Heart right ventricle (tissue), 16 donors: ENCODE measurements at regions not wholly inside any gene's neighbourhood (a gene's known extent, or its start where the extent isn't known, plus 50 kb on each side); places are given as distances from the start of the nearest gene placed in this dataset.

Experiments used
- ATAC-seq, 8 donors: fragments of 200-7000 bp; cut with Tn5 transposase; one replicate each; pipeline ENCODE4 v1.9.1; 2020; ENCODE audit warnings: mild to moderate bottlenecking in 8 of 8, moderate library complexity in 8 of 8, moderate number of reproducible peaks in 1 of 8
- DNase-seq, 2 donors: peaks; one replicate each; pipeline ENCODE4 v3.0.0-alpha.2; 2020
- H3K27ac ChIP-seq, 10 donors: fragments of 200-600 bp; sonication (generic) in 2 of 10; one replicate each; pipeline versions ENCODE4 v1.5.0 to v1.8.0; 2020 to 2022; ENCODE audit warnings: mild to moderate bottlenecking in 3 of 10
- H3K27me3 ChIP-seq, 7 donors: fragments of 200-600 bp; one replicate each; pipeline ENCODE4 v1.8.0; 2021 to 2022; ENCODE audit warnings: mild to moderate bottlenecking in 2 of 7
- H3K36me3 ChIP-seq, 9 donors: fragments of 200-600 bp; sonication (generic) in 1 of 9; one replicate each; pipeline versions ENCODE4 v1.5.0 to v1.8.0; 2020 to 2022; ENCODE audit warnings: mild to moderate bottlenecking in 2 of 9
- H3K4me1 ChIP-seq, 9 donors: fragments of 200-600 bp; sonication (generic) in 1 of 9; one replicate each; pipeline versions ENCODE4 v1.5.0 to v1.8.0; 2020 to 2022; ENCODE audit warnings: mild to moderate bottlenecking in 4 of 9
- H3K4me3 ChIP-seq, 10 donors: fragments of 200-600 bp; sonication (generic) in 2 of 10; one replicate each; pipeline versions ENCODE4 v1.5.0 to v1.8.0; 2020 to 2022; ENCODE audit warnings: mild to moderate bottlenecking in 7 of 10, moderate library complexity in 2 of 10
- H3K9me3 ChIP-seq, 11 donors: fragments of 200-600 bp in 10 of 11; sonication (generic) in 2 of 11; one replicate each; pipeline versions ENCODE4 v1.5.0 to v1.8.0; 2013 to 2022; ENCODE audit warnings: mild to moderate bottlenecking in 2 of 11, control low read depth in 1 of 11, moderate library complexity in 1 of 11
- CTCF ChIP-seq, 9 donors: fragments of 200-600 bp; sonication (generic) in 2 of 9; IDR thresholded peaks; one replicate each; pipeline versions ENCODE4 v1.5.0 to v1.8.0; 2021 to 2022; ENCODE audit warnings: antibody characterized with exemption in 9 of 9, mild to moderate bottlenecking in 5 of 9, moderate library complexity in 1 of 9
- WGBS, 2 donors: extraction: QIAGEN DNeasy Blood & Tissue Kit; methylation state at CpG; one replicate each; pipeline ENCODE4 v1.1.7; 2013; ENCODE audit warnings: inconsistent platforms in 1 of 2; 5-methylcytosine and 5-hydroxymethylcytosine counted together
- intact Hi-C, 10 donors: fragments of 100-400 bp; cut with DNase I; formaldehyde crosslinking; loops; one replicate each; pipeline versions ENCODE4 v1.11.1 to v1.14.2; 2022
- donor health status: Arrhythmogenic right ventricular cardiomyopathy.
- donor health status: ischemic (EF 13 %, LVEDD 7.1; RV severe dilation, severe dysfunction).
- donor health status: healthy with polysubstance abuse.
- donor health status: DM: no; HTN: yes; CAD: no.
- donor health status: DM: no; HTN: no; CAD: no.
- donor health status: ischemic (EF 25% LVEDD 6.9; RV normal size, moderate dysfunction).
- donor health status: ischemic (EF 25% LVEDD 5.7; RV mildly dilated, moderate dysfunction).
- donor health status: healthy.
- donor health status: DM: yes; HTN: yes; CAD: no.
- donor health status: Ischemic cardiomyopathy.
- donor health status: ischemic (EF 35%, LVEDD 5.7; RV mildly dilated, moderate dysfunction).
- donor health status: nonischemic (EF 11% LVEDD 7.7; RV severe dilation, severe dysfunction).
- donor health status: DM: yes; HTN: yes; CAD: no.
- donor health status: PGD.
- donor health status: ischemic (EF 29% LVEDD 5.4; RV normal size, mild dysfunction).
- donor health status: nonischemic (EF 23%, LVEDD 6.1; RV moderate dilation, normal function).

- TF ChIP-seq CTCF (IDR thresholded peaks at IDR 0.05), result no peak
- Histone ChIP-seq H3K9me3 (no peaks in the 10 kb centered on the region), H3K27me3 (peaks cover 0 to 5% (median 0%) of the 10 kb centered on the region in 7 donors), H3K4me3 (no peak overlapping the region), H3K36me3 (no peaks in the 10 kb centered on the region), H3K27ac (no peak overlapping the region), H3K4me1 (no peaks in the 10 kb centered on the region)
- 26 to 30% methylated on average over 1 of the region's 1 CpG for WGBS, 2 donors
- DNase-seq (no peak), ATAC-seq (no peak)
- intact Hi-C loops, result no loop called here
Measured at GRCh38 chr2:155381436-155381835, 682.9 kb downstream of the KCNJ3 start.

DNA sequence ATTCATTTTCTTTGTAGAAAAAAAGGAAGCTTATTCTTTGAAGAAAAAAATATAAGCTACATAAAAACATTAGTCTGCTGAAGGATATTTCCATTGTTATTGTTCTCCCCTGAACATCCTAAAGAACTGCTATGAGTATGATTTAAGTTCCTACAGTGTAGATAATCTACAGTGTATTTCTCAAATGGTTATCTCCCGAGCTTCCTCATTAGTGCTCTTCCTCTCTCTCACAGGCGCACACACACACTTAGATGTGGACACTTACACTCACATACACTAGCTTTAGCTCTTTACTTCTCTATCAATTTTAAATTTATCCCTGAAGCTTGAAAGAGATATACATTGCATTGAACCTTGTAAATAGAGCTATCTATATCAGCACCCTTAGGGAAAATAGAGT lies 681.0 kb downstream of the KCNJ3 start:
- H3K4me3 ChIP-seq, result no peak overlapping the region
- 40 to 46% methylated on average over 2 of the region's 2 CpGs for WGBS, 2 donors
- peaks cover 0 to 9% (median 0%) of the 10 kb centered on the region in 7 donors for H3K27me3 ChIP-seq
- H3K9me3 ChIP-seq, result no peaks in the 10 kb centered on the region
- intact Hi-C loops, result loop anchor here in 8 of 10 donors (5.0 to 10.0 kb wide), 6 partner anchors 1205 to 1815 kb away; no protein-coding TSS in a partner anchor
- no peaks in the 10 kb centered on the region for H3K36me3 ChIP-seq
- H3K27ac ChIP-seq, result no peak overlapping the region
- H3K4me1 ChIP-seq, result no peaks in the 10 kb centered on the region
- TF ChIP-seq CTCF (IDR thresholded peaks at IDR 0.05), result no peak
- DNase-seq (no peak), ATAC-seq (no peak)

- Histone ChIP-seq H3K9me3 (no peaks in the 10 kb centered on the region), H3K36me3 (no peaks in the 10 kb centered on the region), H3K27me3 (peaks cover 0 to 5% (median 0%) of the 10 kb centered on the region in 7 donors), H3K4me1 (no peaks in the 10 kb centered on the region), H3K4me3 (no peak overlapping the region), H3K27ac (no peak overlapping the region)
- 66 to 81% methylated on average over 1 of the region's 1 CpG for WGBS, 2 donors
- DNase-seq (no peak), ATAC-seq (no peak)
- TF ChIP-seq CTCF (IDR thresholded peaks at IDR 0.05), result no peak
- intact Hi-C loops, result loop anchor here in 8 of 10 donors (5.0 to 10.0 kb wide), 6 partner anchors 1207 to 1817 kb away; no protein-coding TSS in a partner anchor
Measured at GRCh38 chr2:155377931-155378444, 679.5 kb downstream of the KCNJ3 start.

- 56 to 64% methylated on average over 5 of the region's 5 CpGs for WGBS, 2 donors
- Histone ChIP-seq H3K36me3 (no peaks in the 10 kb centered on the region), H3K27ac (no peak overlapping the region), H3K4me1 (no peaks in the 10 kb centered on the region), H3K4me3 (no peak overlapping the region), H3K27me3 (peaks cover 0 to 5% (median 0%) of the 10 kb centered on the region in 7 donors), H3K9me3 (no peaks in the 10 kb centered on the region)
- DNase-seq, result no peak
- TF ChIP-seq CTCF (IDR thresholded peaks at IDR 0.05), result peak in 7 of 9 donors; percentile 25 to 53 (median 41)
- intact Hi-C loops, result loop anchor here in 8 of 10 donors (5.0 to 10.0 kb wide), 6 partner anchors 1208 to 1818 kb away; no protein-coding TSS in a partner anchor
- no peak for ATAC-seq
Measured at GRCh38 chr2:155377266-155377680, 678.8 kb downstream of the KCNJ3 start.
